AG10803 (cell line): ENCODE measurements at regions not wholly inside any gene's neighbourhood (a gene's known extent, or its start where the extent isn't known, plus 50 kb on each side); places are given as distances from the start of the nearest gene placed in this dataset.
A peak's percentile ranks its signal among the peaks of the same experiment; 100 is the strongest.

Source experiments
- DNase-seq: peaks from one replicate; pipeline ENCODE4 v3.0.0; 2010; ENCODE audit warnings: low read depth
- H3K4me3 ChIP-seq: 2 replicates; pipeline ENCODE4 v1.5.1; 2011; ENCODE audit warnings: mild to moderate bottlenecking, low read length, control low read depth
- CTCF ChIP-seq: conservative IDR thresholded peaks from 2 replicates; pipeline ENCODE4 v1.5.1; 2011; ENCODE audit warnings: mild to moderate bottlenecking, low read length, control low read depth, inconsistent platforms

GRCh38 chr6:158879180-158879579 is 60.0 kb upstream of the EZR start:
- DNase-seq = no peak
- H3K4me3 ChIP-seq = no peak overlapping the region
- TF ChIP-seq CTCF = no peak

DNA sequence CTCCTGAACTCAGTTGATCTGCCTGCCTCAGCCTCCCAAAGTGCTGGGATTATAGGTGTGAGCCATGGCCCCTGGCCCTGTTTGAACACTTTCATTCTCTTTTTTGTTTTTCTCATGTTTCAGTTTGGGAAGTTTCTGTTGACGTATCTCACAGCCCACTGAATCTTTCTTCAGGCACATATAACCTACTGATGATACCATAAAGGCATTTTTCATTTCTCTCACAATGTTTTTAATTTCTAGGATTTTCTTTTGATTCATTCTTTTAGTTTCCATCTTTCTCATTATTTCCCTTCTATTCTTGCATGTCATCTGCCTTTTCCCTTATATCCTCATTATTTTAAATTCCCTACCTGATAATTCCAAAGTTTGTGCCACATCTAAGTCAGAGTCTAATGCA is 58.5 kb upstream of the EZR start:
- no peak for DNase-seq
- no peak overlapping the region for H3K4me3 ChIP-seq
- no peak for TF ChIP-seq CTCF

GRCh38 chr6:158876886-158877285 is 57.7 kb upstream of the EZR start:
- TF ChIP-seq CTCF = no peak
- no peak overlapping the region for H3K4me3 ChIP-seq
- no peak for DNase-seq

DNA sequence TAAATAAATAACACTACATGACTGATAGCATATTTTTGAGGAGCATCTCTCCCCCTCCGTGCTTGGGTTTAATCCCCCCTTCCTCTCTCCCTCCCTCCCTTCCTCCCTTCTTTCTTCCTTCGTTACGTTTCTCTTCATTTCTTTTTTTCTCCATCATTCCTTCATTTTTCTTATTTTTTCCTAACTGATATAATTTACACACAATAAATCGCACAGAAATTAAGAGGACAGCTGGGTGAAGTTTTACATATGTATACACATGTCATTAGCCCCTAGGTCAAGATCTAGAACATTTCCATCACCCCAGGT is 51.4 kb upstream of the EZR start:
- no peak for TF ChIP-seq CTCF
- H3K4me3 ChIP-seq = no peak overlapping the region
- DNase-seq = no peak

- TF ChIP-seq CTCF = peak; percentile 23
- peak; percentile 88 for DNase-seq
- H3K4me3 ChIP-seq = peak overlapping the region; percentile 71
These were observed 50.9 kb upstream of the EZR start for GRCh38 chr6:158869826-158870648.

DNA sequence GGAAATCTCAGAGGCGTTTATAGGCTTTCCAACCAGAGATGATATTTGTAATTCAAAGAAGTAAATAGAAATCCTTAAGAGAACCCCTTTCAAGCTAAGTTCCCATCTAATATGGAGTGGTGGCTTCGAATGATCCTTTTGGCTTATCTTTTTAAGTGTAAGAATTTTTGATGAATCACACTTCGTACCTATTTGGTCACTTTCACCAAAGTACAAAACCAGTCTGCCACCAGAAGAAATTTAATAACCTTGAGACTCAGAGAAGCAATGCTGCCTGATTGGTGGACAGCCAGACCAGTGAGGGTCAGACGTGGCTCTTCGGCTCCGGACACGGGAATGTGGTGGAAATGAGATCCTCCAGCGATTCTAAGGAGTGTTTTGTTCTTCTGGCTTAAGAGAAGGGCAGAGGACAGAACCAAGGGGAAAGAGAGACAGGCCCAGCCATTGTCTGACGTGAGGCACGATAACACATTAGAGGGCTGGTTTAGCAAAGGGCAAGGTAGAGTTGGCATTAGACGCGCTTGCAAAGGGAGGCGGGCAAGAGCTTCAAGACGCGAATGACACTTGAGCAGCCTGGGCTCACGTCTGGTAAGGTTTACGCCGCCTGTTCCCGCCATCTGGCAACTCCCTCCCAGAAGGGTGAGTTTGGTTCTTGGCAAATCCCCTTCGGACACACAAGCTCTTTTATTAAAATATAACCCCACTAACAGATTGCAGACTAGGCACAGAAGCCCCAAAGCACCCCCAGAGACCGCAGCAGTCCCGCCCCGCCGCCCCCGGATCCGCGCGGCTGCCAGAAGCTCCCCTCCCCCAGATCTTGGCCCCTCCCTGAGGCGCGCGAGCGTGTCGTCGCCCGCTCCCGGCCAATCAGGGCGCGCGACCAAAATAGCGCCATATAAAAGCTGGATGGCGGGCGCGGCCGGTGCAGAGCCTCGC is 50.0 kb upstream of the EZR start:
- DNase-seq = peak; percentile 77
- no peak for TF ChIP-seq CTCF
- peak overlapping the region; percentile 71 for H3K4me3 ChIP-seq
